H1 (cell line): ENCODE measurements at regions not wholly inside any gene's neighbourhood (a gene's known extent, or its start where the extent isn't known, plus 50 kb on each side); places are given as distances from the start of the nearest gene placed in this dataset.

Source experiments
- CTCF ChIA-PET: fragments of 300-600 bp; sonication (Branson Sonifier 250); formaldehyde crosslinking; loops from one replicate; lab custom pipeline; 2021; ENCODE audit not compliant: partially characterized antibody; lab: Charles Lee
- POLR2A ChIA-PET: fragments of 300-600 bp; sonication (Branson Sonifier 250); formaldehyde crosslinking; loops from one replicate; lab custom pipeline; 2021; ENCODE audit warnings: inconsistent platforms; ENCODE audit not compliant: partially characterized antibody; lab: Charles Lee
- DNase-seq, 2 experiments: peaks; one replicate each; pipeline versions ENCODE4 v3.0.0 to v3.0.0-alpha.2; 2010 to 2022; ENCODE audit warnings: low spot score in 2 of 2, low read depth in 1 of 2, mixed read lengths in 1 of 2
- FAIRE-seq: peaks from 2 replicates; lab custom pipeline; 2011; peaks lifted over from hg19 to GRCh38; lab: Jason Lieb, UNC
- H2AFZ ChIP-seq: 2 replicates; pipeline ENCODE4 v1.8.1; 2012; ENCODE audit warnings: low read length, inconsistent platforms
- H2AK5ac ChIP-seq: 2 replicates; pipeline ENCODE4 v1.6.1; 2013; ENCODE audit warnings: low read depth, low read length
- H2BK120ac ChIP-seq: replicated peaks from 2 replicates; pipeline ENCODE3; 2013; ENCODE audit warnings: low read depth, low read length, inconsistent platforms
- H2BK12ac ChIP-seq: 2 replicates; pipeline ENCODE4 v1.6.1; 2013; ENCODE audit warnings: low read depth, low read length
- H2BK15ac ChIP-seq: 2 replicates; pipeline ENCODE4 v1.6.1; 2013; ENCODE audit warnings: low read length
- H2BK20ac ChIP-seq: 2 replicates; pipeline ENCODE4 v1.6.1; 2013; ENCODE audit warnings: low read length
- H2BK5ac ChIP-seq: 2 replicates; pipeline ENCODE4 v1.6.1; 2013; ENCODE audit warnings: low read depth, low read length
- H3K14ac ChIP-seq: 2 replicates; pipeline ENCODE4 v1.6.1; 2013; ENCODE audit warnings: inconsistent platforms; ENCODE audit not compliant: insufficient read length
- H3K18ac ChIP-seq: 2 replicates; pipeline ENCODE4 v1.6.1; 2013; ENCODE audit warnings: low read length; ENCODE audit errors: extremely low read depth
- H3K23ac ChIP-seq: 2 replicates; pipeline ENCODE4 v1.6.1; 2013; ENCODE audit warnings: inconsistent platforms; ENCODE audit not compliant: insufficient read length
- H3K23me2 ChIP-seq: 2 replicates; pipeline ENCODE4 v1.6.1; 2013; ENCODE audit warnings: low read depth, low read length
- H3K27ac ChIP-seq: 2 replicates; pipeline ENCODE4 v1.6.1; 2011; ENCODE audit warnings: low read depth, low read length, inconsistent platforms
- H3K27me3 ChIP-seq, 4 experiments: replicated peaks in 1 of 4; 1 replicate in 1 of 4; 2 replicates in 3 of 4; pipeline versions ENCODE4 v1.6.1 to v1.8.1; 2011 to 2013; ENCODE audit warnings: low read length in 3 of 4, mild to moderate bottlenecking in 3 of 4, inconsistent platforms in 2 of 4, mixed read lengths in 2 of 4, moderate library complexity in 1 of 4; ENCODE audit not compliant: control insufficient read depth in 3 of 4, insufficient read depth in 3 of 4; ENCODE audit errors: extremely low read depth in 1 of 4
- H3K36me3 ChIP-seq, 4 experiments: 2 replicates each; pipeline versions ENCODE4 v1.6.1 to v1.8.1; 2011 to 2013; ENCODE audit warnings: mild to moderate bottlenecking in 4 of 4, low read length in 3 of 4, moderate library complexity in 2 of 4, control low read depth in 1 of 4, inconsistent platforms in 1 of 4; ENCODE audit not compliant: insufficient read depth in 4 of 4, control insufficient read depth in 2 of 4
- H3K4ac ChIP-seq: replicated peaks from 2 replicates; pipeline ENCODE3; 2013; ENCODE audit warnings: low read length, low read depth, mixed read lengths, inconsistent platforms; ENCODE audit not compliant: insufficient read length
- H3K4me1 ChIP-seq, 4 experiments: replicated peaks in 1 of 4; 1 replicate in 1 of 4; 2 replicates in 3 of 4; pipeline versions ENCODE4 v1.6.1 to v1.8.1; 2011 to 2013; ENCODE audit warnings: low read length in 3 of 4, inconsistent platforms in 2 of 4, mixed read lengths in 1 of 4; ENCODE audit not compliant: insufficient read depth in 4 of 4, control insufficient read depth in 3 of 4
- H3K4me2 ChIP-seq, 2 experiments: 2 replicates each; pipeline versions ENCODE4 v1.6.1 to v1.8.1; 2011 to 2013; ENCODE audit warnings: low read depth in 2 of 2, low read length in 2 of 2, control low read depth in 1 of 2, inconsistent platforms in 1 of 2, mild to moderate bottlenecking in 1 of 2; ENCODE audit not compliant: insufficient read depth in 1 of 2
- H3K4me3 ChIP-seq, 4 experiments: fragments of 200-600, 300-600 bp in 1 of 4; sonication (generic), shearing (Covaris generic), sonication (Bioruptor Twin) in 1 of 4; 2 replicates each; pipeline versions ENCODE4 v1.5.1 to v1.8.1; 2011 to 2016; ENCODE audit warnings: low read length in 4 of 4, low read depth in 3 of 4, control low read depth in 2 of 4, inconsistent platforms in 2 of 4, mild to moderate bottlenecking in 2 of 4, mixed read lengths in 1 of 4, moderate library complexity in 1 of 4; ENCODE audit not compliant: insufficient read depth in 2 of 4; ENCODE audit errors: extremely low read depth in 1 of 4
- H3K56ac ChIP-seq: replicated peaks from 2 replicates; pipeline ENCODE3; 2013; ENCODE audit warnings: low read depth, mild to moderate bottlenecking, mixed read lengths, low read length, inconsistent platforms; ENCODE audit not compliant: insufficient read length
- H3K79me1 ChIP-seq: 2 replicates; pipeline ENCODE4 v1.6.1; 2013; ENCODE audit warnings: low read depth, low read length, control low read depth
- H3K79me2 ChIP-seq, 2 experiments: 2 replicates each; pipeline versions ENCODE4 v1.6.1 to v1.8.1; 2012 to 2013; ENCODE audit warnings: low read length in 2 of 2, mild to moderate bottlenecking in 2 of 2, inconsistent platforms in 1 of 2; ENCODE audit not compliant: insufficient read depth in 2 of 2, control insufficient read depth in 1 of 2
- H3K9ac ChIP-seq, 4 experiments: replicated peaks in 1 of 4; 1 replicate in 1 of 4; 2 replicates in 3 of 4; pipeline versions ENCODE4 v1.6.1 to v1.8.1; 2011 to 2013; ENCODE audit warnings: low read depth in 3 of 4, low read length in 3 of 4, control low read depth in 2 of 4, mild to moderate bottlenecking in 2 of 4, moderate library complexity in 2 of 4, inconsistent platforms in 1 of 4; ENCODE audit errors: extremely low read depth in 1 of 4
- H3K9me3 ChIP-seq, 2 experiments: 2 replicates each; pipeline versions ENCODE4 v1.6.1 to v1.8.1; 2012 to 2013; ENCODE audit warnings: mild to moderate bottlenecking in 2 of 2, moderate library complexity in 2 of 2, control low read depth in 1 of 2, inconsistent platforms in 1 of 2, low read depth in 1 of 2, low read length in 1 of 2, mixed read lengths in 1 of 2; ENCODE audit not compliant: insufficient read depth in 2 of 2
- H4K20me1 ChIP-seq, 2 experiments: replicated peaks in 1 of 2; 2 replicates each; pipeline versions ENCODE3 to v1.8.1; 2011 to 2013; ENCODE audit warnings: inconsistent platforms in 2 of 2, low read length in 2 of 2, mild to moderate bottlenecking in 1 of 2; ENCODE audit not compliant: insufficient read depth in 2 of 2, control insufficient read depth in 1 of 2
- H4K5ac ChIP-seq: 2 replicates; pipeline ENCODE4 v1.6.1; 2013; ENCODE audit warnings: low read length, low read depth, mixed read lengths, inconsistent platforms; ENCODE audit not compliant: insufficient read length
- H4K8ac ChIP-seq: 2 replicates; pipeline ENCODE4 v1.8.0; 2013; ENCODE audit warnings: mild to moderate bottlenecking, moderate library complexity, low read length, inconsistent platforms; ENCODE audit not compliant: insufficient read depth; ENCODE audit errors: extremely low read depth
- H4K91ac ChIP-seq: replicated peaks from 2 replicates; pipeline ENCODE3; 2013; ENCODE audit warnings: low read length, mixed read lengths, inconsistent platforms; ENCODE audit not compliant: insufficient read length
- NRF1 ChIP-seq: IDR thresholded peaks from 2 replicates; pipeline ENCODE4 v1.6.1; 2011; ENCODE audit warnings: mild to moderate bottlenecking, low read depth, low read length, improper control_type of control experiment
- RAD21 ChIP-seq, 2 experiments: IDR thresholded peaks in 1 of 2; conservative IDR thresholded peaks in 1 of 2; 2 replicates each; pipeline ENCODE4 v1.6.1; 2011; ENCODE audit warnings: low read depth in 2 of 2, low read length in 2 of 2, improper control_type of control experiment in 1 of 2, inconsistent platforms in 1 of 2, mild to moderate bottlenecking in 1 of 2, moderate library complexity in 1 of 2
- SP2 ChIP-seq: IDR thresholded peaks from 2 replicates; pipeline ENCODE4 v1.6.1; 2012; ENCODE audit warnings: mild to moderate bottlenecking, low read length, inconsistent platforms
- ZNF274 ChIP-seq: IDR thresholded peaks from 2 replicates; pipeline ENCODE4 v1.7.0; 2012; ENCODE audit warnings: low read length, borderline replicate concordance; ENCODE audit errors: extremely low read depth
- WGBS, 2 experiments: shearing (Covaris generic) in 1 of 2; methylation state at CpG; one replicate each; pipeline versions ENCODE4 v1.1.6 to v1.1.7; 2013 to 2015; ENCODE audit warnings: low lambda C conversion rate in 2 of 2, mixed read lengths in 2 of 2, inconsistent platforms in 1 of 2, low coverage in 1 of 2, missing lambda C conversion rate in 1 of 2; ENCODE audit not compliant: insufficient replicate concordance in 2 of 2, insufficient coverage in 1 of 2, insufficient read length in 1 of 2; ENCODE audit errors: extremely low coverage in 1 of 2, missing lambda C conversion rate in 1 of 2; 5-methylcytosine and 5-hydroxymethylcytosine counted together

- Histone ChIP-seq H2BK20ac (no peak overlapping the region), H3K4me3 (no peak overlapping the region), H3K56ac (no peak overlapping the region), H2BK120ac (no peak overlapping the region), H2BK12ac (no peak overlapping the region), H3K79me1 (no peaks in the 10 kb centered on the region), H3K79me2 (no peaks in the 10 kb centered on the region), H4K20me1 (no peaks in the 10 kb centered on the region), H3K4me2 (no peak overlapping the region), H3K18ac (no peak overlapping the region), H2AFZ (no peak overlapping the region), H2BK5ac (no peak overlapping the region), H2BK15ac (no peak overlapping the region), H3K9ac (no peak overlapping the region), H4K8ac (no peak overlapping the region), H3K4me1 (no peaks in the 10 kb centered on the region), H3K27ac (no peak overlapping the region), H3K23me2 (no peaks in the 10 kb centered on the region), H3K4ac (no peak overlapping the region), H3K23ac (no peak overlapping the region), H2AK5ac (no peak overlapping the region), H3K27me3 (no peaks in the 10 kb centered on the region), H3K14ac (no peak overlapping the region), H4K5ac (no peak overlapping the region), H4K91ac (no peak overlapping the region), H3K9me3 (no peaks in the 10 kb centered on the region), H3K36me3 (no peaks in the 10 kb centered on the region)
- WGBS, 2 experiments = 92% methylated on average over 11 of the region's 11 CpGs; no CpG with 5 or more reads in 1 of the 2 experiments
- ChIA-PET CTCF (interaction anchor here (1.5 kb wide), 1 partner anchor 13 kb away, joined by 3 read pairs; no protein-coding TSS in a partner anchor), POLR2A (no interaction called here)
- TF ChIP-seq SP2 (no peak), ZNF274 (no peak), NRF1 (no peak), RAD21 (IDR thresholded peaks at IDR 0.05 in 1 of 2, conservative IDR thresholded peaks at IDR 0.05 in 1 of 2; ENCODE audit: low read depth in 2 of 2, low read length in 2 of 2) (no peak)
- no peak for FAIRE-seq
- DNase-seq = no peak
Observed at GRCh38 chrX:7330971-7331746, 183.2 kb upstream of the PUDP start.
